Kidney epithelial cell (primary cell): ENCODE measurements at regions not wholly inside any gene's neighbourhood (a gene's known extent, or its start where the extent isn't known, plus 50 kb on each side); places are given as distances from the start of the nearest gene placed in this dataset.

Source experiments
- DNase-seq: peaks from one replicate; pipeline ENCODE4 v3.0.0-alpha.2; 2010; ENCODE audit warnings: low read depth
- H3K27me3 ChIP-seq: 2 replicates; pipeline ENCODE4 v1.6.0; 2011; ENCODE audit warnings: low read length; ENCODE audit not compliant: control insufficient read depth, insufficient read depth
- H3K36me3 ChIP-seq: 2 replicates; pipeline ENCODE4 v1.5.1; 2011; ENCODE audit warnings: low read length; ENCODE audit not compliant: control insufficient read depth, insufficient read depth
- H3K4me3 ChIP-seq: 2 replicates; pipeline ENCODE4 v1.5.1; 2011; ENCODE audit warnings: low read depth, mild to moderate bottlenecking, control low read depth, low read length
- TF ChIP-seq, protein P1 (sequence below): IDR thresholded peaks from 2 replicates; pipeline ENCODE4 v1.5.1; 2011; ENCODE audit warnings: mild to moderate bottlenecking, moderate library complexity, low read length, control low read depth, inconsistent platforms; ENCODE audit not compliant: insufficient read depth, poor library complexity, severe bottlenecking

DNA sequence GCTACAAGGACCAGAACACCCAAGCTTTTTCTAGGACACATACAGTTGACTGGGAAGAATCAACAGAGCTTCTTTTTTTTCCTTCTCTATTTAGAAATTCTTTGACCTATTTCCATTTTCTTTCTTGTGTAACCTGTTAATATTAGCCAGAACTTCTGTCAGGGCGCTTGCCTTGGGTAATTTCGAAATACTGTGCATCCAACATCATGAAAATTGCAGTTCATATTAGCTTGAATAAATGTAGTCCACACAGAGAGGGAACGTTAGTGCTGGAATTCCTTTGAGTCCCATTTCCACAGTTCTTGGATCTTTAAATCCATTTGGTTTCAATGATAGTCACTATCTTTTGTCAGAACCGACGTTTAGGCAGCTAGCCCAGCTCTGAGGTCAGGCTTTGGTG, 141.8 kb downstream of the MXRA5 start:
- H3K4me3 ChIP-seq = no peak overlapping the region
- no peak for DNase-seq
- TF ChIP-seq, protein P1, sequence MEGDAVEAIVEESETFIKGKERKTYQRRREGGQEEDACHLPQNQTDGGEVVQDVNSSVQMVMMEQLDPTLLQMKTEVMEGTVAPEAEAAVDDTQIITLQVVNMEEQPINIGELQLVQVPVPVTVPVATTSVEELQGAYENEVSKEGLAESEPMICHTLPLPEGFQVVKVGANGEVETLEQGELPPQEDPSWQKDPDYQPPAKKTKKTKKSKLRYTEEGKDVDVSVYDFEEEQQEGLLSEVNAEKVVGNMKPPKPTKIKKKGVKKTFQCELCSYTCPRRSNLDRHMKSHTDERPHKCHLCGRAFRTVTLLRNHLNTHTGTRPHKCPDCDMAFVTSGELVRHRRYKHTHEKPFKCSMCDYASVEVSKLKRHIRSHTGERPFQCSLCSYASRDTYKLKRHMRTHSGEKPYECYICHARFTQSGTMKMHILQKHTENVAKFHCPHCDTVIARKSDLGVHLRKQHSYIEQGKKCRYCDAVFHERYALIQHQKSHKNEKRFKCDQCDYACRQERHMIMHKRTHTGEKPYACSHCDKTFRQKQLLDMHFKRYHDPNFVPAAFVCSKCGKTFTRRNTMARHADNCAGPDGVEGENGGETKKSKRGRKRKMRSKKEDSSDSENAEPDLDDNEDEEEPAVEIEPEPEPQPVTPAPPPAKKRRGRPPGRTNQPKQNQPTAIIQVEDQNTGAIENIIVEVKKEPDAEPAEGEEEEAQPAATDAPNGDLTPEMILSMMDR = no peak
- no peaks in the 10 kb centered on the region for H3K36me3 ChIP-seq
- no peaks in the 10 kb centered on the region for H3K27me3 ChIP-seq

DNA sequence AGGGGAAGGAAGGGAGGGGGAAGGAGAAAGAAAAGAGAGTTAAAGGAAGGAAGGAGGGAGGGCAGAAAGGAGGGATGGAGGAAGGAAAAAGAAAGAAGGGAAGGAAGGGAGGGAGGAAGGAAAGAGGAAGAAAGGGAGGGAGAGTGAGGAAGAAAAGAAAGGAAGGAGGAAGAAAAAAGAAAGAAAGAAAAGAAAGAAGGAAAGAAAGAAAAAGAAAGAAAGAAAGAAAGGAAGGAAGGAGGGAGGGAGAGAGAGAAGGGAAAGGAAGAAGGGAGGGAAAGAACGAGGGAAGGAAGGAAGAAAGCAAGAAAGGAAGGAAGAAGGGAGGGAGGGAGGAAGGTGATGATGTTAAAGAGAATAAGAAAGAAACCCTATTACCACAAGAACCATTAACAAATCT, 150.6 kb downstream of the MXRA5 start:
- DNase-seq = no peak
- no peak overlapping the region for H3K4me3 ChIP-seq
- H3K27me3 ChIP-seq = no peaks in the 10 kb centered on the region
- TF ChIP-seq, protein P1 = no peak
- no peaks in the 10 kb centered on the region for H3K36me3 ChIP-seq

DNA sequence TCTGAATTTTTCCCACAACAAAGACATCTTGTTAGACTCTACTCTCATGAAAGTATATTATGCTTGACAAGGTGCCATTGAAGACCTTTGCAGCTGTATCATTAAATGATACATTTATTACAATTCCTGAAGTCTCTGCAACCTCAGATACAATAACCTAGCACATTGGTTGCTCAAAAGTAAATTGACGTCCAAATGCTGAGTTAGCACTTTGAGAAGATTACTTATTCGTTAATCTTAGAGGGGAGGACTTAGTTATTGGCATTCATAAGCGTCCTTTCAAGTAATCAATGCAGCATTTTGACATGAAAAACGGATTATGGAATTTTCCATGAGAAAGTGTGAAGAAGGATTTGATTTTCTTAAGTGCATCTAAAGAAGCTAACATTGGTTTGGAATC, 151.6 kb downstream of the ARSF start:
- Histone ChIP-seq H3K36me3 (no peaks in the 10 kb centered on the region), H3K27me3 (no peaks in the 10 kb centered on the region), H3K4me3 (no peak overlapping the region)
- TF ChIP-seq, protein P1 = no peak
- DNase-seq = no peak

DNA sequence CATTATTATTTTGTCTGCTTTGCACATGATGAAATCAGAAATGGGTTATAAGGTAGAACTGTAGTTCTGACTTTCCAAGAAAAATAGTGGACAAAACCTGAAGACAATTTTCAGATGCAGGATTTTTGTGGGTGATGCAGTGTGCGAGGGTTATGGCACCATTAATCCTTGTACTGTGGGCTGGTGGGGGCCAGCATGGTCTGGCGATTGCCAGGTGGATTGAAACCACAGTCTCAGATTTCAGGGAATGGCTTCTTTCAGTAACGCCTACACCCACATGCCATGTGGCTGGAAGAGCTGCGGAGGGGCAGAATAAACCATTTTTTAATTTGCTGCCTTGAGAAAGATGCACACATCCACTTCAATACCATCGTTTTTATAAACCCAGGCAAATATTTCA, 150.5 kb downstream of the ARSF start:
- no peak for DNase-seq
- H3K27me3 ChIP-seq = no peaks in the 10 kb centered on the region
- H3K4me3 ChIP-seq = no peak overlapping the region
- no peaks in the 10 kb centered on the region for H3K36me3 ChIP-seq
- TF ChIP-seq, protein P1 = no peak

DNA sequence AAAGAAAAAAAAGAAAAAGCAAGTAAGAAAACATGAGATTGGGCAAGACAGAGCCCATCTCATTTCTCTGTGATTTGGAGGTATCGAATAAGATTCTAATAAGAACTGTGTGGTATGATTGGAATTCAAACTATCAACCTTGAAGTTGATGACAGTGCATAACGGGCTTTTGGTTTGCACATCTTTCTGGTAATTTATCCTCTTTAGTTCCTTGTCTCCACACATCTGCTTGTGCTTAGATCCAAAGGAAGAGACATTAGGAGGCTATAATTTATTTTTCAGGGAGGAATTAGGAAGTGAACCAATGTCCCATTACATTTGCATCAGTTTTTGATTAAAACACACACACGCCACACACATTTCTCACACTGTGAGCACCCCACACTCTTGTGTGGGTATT, 149.9 kb downstream of the ARSF start:
- H3K36me3 ChIP-seq = no peaks in the 10 kb centered on the region
- H3K27me3 ChIP-seq = no peaks in the 10 kb centered on the region
- no peak for DNase-seq
- no peak overlapping the region for H3K4me3 ChIP-seq
- TF ChIP-seq, protein P1 = no peak

DNA sequence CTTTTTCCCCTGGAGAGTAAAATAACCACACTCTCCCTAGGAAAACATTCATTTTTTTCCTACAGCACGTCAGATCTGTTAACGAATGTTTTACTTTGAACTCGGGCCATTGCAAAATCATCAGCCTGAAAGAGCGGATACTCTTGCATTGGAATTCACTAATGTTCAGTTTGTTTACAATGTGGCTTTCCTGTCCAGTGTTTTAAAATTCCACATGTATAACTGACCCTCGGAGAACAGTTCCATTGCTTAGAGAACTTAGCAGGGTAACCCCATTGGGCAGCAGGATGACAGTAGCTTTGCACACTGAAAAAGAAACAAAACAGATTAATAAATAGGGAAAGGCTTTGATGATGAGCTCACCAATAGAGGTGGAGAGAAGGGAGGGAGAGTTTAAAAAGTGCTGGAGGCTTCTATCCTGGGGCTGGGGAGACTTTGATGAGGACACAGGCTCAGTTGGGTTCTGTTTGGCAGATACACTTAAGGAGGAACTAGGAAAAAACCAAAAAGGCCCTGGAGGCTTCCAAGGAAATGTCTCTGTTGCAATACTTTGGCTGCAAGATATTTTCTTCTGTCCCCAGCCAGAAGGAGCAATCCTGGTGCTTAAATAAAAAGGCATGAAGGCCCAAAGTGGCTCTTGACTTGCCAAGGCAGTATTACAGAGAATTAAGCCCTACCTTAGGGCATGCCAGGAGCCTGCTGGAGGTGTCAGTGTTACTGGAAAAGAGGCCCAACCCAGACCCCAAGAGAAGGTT, 143.1 kb downstream of the ARSF start:
- no peak for DNase-seq
- Histone ChIP-seq H3K27me3 (no peaks in the 10 kb centered on the region), H3K36me3 (no peaks in the 10 kb centered on the region), H3K4me3 (no peak overlapping the region)
- TF ChIP-seq, protein P1 = no peak
